Hepatocyte (in vitro differentiated cells): ENCODE measurements at regions not wholly inside any gene's neighbourhood (a gene's known extent, or its start where the extent isn't known, plus 50 kb on each side); places are given as distances from the start of the nearest gene placed in this dataset.
"Not testable (repeated sequence)": the region's sequence is repeated elsewhere in the genome, so short reads cannot be mapped to it uniquely, and the experiment has no call there.

Experiments used
- EZH2 ChIP-seq: fragments of 200-600 bp; sonication (generic); IDR thresholded peaks from 2 replicates; pipeline ENCODE4 v1.6.1; 2016; ENCODE audit warnings: antibody characterized with exemption, mild to moderate bottlenecking, borderline replicate concordance
- EZH2phosphoT487 ChIP-seq: fragments of 200-600 bp; sonication (generic); IDR thresholded peaks from one replicate; pipeline ENCODE4 v1.6.1; 2018; ENCODE audit warnings: antibody characterized with exemption, mild to moderate bottlenecking, low read depth, moderate library complexity; ENCODE audit not compliant: unreplicated experiment, severe bottlenecking
- TF ChIP-seq, protein P1 (sequence below): fragments of 200-600 bp; sonication (generic); IDR thresholded peaks from 2 replicates; pipeline ENCODE4 v1.5.1; 2016; ENCODE audit warnings: antibody characterized with exemption, mild to moderate bottlenecking; ENCODE audit not compliant: poor library complexity

DNA sequence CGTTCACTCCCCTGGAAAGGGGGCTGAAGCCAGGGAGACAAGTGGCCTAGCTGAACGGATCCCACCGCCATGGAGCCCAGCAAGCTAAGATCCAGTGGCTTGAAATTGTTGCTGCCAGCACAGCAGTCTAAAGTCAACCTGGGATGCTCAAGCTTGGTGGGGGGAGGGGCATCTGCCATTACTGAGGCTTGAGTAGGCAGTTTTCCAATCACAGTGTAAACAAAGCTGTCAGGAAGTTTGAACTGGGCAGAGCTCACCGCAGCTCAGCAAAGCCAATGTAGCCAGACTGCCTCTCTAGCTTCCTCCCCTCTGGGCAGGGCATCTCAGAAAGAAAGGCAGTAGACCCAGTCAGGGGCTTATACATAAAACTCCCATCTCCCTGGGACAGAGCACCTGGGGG, 470.0 kb upstream of the DIAPH2 start:
- TF ChIP-seq, protein P1, sequence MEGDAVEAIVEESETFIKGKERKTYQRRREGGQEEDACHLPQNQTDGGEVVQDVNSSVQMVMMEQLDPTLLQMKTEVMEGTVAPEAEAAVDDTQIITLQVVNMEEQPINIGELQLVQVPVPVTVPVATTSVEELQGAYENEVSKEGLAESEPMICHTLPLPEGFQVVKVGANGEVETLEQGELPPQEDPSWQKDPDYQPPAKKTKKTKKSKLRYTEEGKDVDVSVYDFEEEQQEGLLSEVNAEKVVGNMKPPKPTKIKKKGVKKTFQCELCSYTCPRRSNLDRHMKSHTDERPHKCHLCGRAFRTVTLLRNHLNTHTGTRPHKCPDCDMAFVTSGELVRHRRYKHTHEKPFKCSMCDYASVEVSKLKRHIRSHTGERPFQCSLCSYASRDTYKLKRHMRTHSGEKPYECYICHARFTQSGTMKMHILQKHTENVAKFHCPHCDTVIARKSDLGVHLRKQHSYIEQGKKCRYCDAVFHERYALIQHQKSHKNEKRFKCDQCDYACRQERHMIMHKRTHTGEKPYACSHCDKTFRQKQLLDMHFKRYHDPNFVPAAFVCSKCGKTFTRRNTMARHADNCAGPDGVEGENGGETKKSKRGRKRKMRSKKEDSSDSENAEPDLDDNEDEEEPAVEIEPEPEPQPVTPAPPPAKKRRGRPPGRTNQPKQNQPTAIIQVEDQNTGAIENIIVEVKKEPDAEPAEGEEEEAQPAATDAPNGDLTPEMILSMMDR = not testable (repeated sequence)
- not testable (repeated sequence) for TF ChIP-seq EZH2, EZH2phosphoT487
